SK-N-SH (cell line): ENCODE measurements at regions not wholly inside any gene's neighbourhood (a gene's known extent, or its start where the extent isn't known, plus 50 kb on each side); places are given as distances from the start of the nearest gene placed in this dataset.

Experiments used
- CTCF ChIA-PET: fragments of 300-600, 350-600 bp; formaldehyde crosslinking; extraction: SDS; loops from one replicate; lab custom pipeline; 2021; lab: Yijun Ruan, JAX
- POLR2A ChIA-PET: fragments of 350-600 bp; sonication (Branson Sonifier 250); formaldehyde crosslinking; extraction: SDS; loops from one replicate; lab custom pipeline; 2020; ENCODE audit warnings: antibody characterized with exemption, inconsistent platforms; lab: Yijun Ruan, JAX
- DNase-seq: peaks from one replicate; pipeline ENCODE4 v3.0.0; 2012
- H2AFZ ChIP-seq: fragments of 200-600 bp; sonication (generic); 2 replicates; pipeline ENCODE4 v1.8.1; 2016; ENCODE audit warnings: antibody characterized with exemption, mild to moderate bottlenecking, low read depth
- H3F3A ChIP-seq: fragments of 200-600 bp; sonication (generic); replicated peaks from 2 replicates; pipeline ENCODE3; 2016; ENCODE audit warnings: antibody characterized with exemption, mild to moderate bottlenecking; ENCODE audit not compliant: insufficient read depth
- H3K27ac ChIP-seq, 2 experiments: fragments of 200-500 bp in 1 of 2; fragments of 200-600 bp in 1 of 2; sonication (Bioruptor generic) in 1 of 2; sonication (generic), shearing (Covaris generic) in 1 of 2; 2 replicates each; pipeline versions ENCODE4 v1.5.1 to v1.6.1; 2014 to 2016; ENCODE audit warnings: low read depth in 2 of 2, inconsistent platforms in 1 of 2, low read length in 1 of 2, mild to moderate bottlenecking in 1 of 2, mixed read lengths in 1 of 2
- H3K27me3 ChIP-seq: fragments of 200-600 bp; sonication (generic), shearing (Covaris generic); 2 replicates; pipeline ENCODE4 v1.6.1; 2016; ENCODE audit warnings: mixed run types; ENCODE audit not compliant: insufficient read depth
- H3K36me3 ChIP-seq, 2 experiments: fragments of 200-500 bp in 1 of 2; fragments of 200-600 bp in 1 of 2; sonication (Bioruptor generic) in 1 of 2; sonication (generic) in 1 of 2; replicated peaks in 1 of 2; 2 replicates each; pipeline versions ENCODE3 to v1.5.1; 2014 to 2016; ENCODE audit warnings: low read length in 1 of 2, mild to moderate bottlenecking in 1 of 2; ENCODE audit not compliant: insufficient read depth in 2 of 2, control insufficient read depth in 1 of 2
- H3K4me1 ChIP-seq, 2 experiments: fragments of 200-500 bp in 1 of 2; fragments of 200-600 bp in 1 of 2; sonication (Bioruptor generic) in 1 of 2; sonication (generic), shearing (Covaris generic) in 1 of 2; 2 replicates each; pipeline versions ENCODE4 v1.5.1 to v1.6.1; 2014 to 2016; ENCODE audit warnings: low read depth in 1 of 2, low read length in 1 of 2, mixed run types in 1 of 2; ENCODE audit not compliant: insufficient read depth in 2 of 2, control insufficient read depth in 1 of 2
- H3K4me2 ChIP-seq: fragments of 200-600 bp; sonication (generic), shearing (Covaris generic); 2 replicates; pipeline ENCODE4 v1.6.1; 2017; ENCODE audit warnings: mixed run types
- H3K4me3 ChIP-seq, 2 experiments: fragments of 200-500 bp in 1 of 2; fragments of 200-600 bp in 1 of 2; sonication (Bioruptor generic) in 1 of 2; sonication (generic), shearing (Covaris generic) in 1 of 2; 2 replicates each; pipeline versions ENCODE4 v1.5.1 to v1.8.1; 2014 to 2016; ENCODE audit warnings: low read depth in 2 of 2, inconsistent platforms in 1 of 2, low read length in 1 of 2, mild to moderate bottlenecking in 1 of 2, mixed read lengths in 1 of 2, moderate library complexity in 1 of 2
- H3K79me2 ChIP-seq: fragments of 200-600 bp; sonication (generic); 2 replicates; pipeline ENCODE4 v1.8.1; 2017; ENCODE audit warnings: mild to moderate bottlenecking; ENCODE audit not compliant: insufficient read depth
- H3K9ac ChIP-seq: fragments of 200-600 bp; sonication (generic); 2 replicates; pipeline ENCODE4 v1.6.1; 2017; ENCODE audit warnings: mixed run types
- H3K9me2 ChIP-seq: fragments of 200-600 bp; sonication (generic); 2 replicates; pipeline ENCODE4 v1.6.1; 2017; ENCODE audit warnings: mixed run types
- H3K9me3 ChIP-seq: fragments of 200-600 bp; sonication (generic); 2 replicates; pipeline ENCODE4 v1.6.1; 2017; ENCODE audit warnings: mixed run types, mild to moderate bottlenecking, moderate library complexity
- H4K20me1 ChIP-seq: fragments of 200-600 bp; sonication (generic); 2 replicates; pipeline ENCODE4 v1.6.1; 2017; ENCODE audit warnings: mild to moderate bottlenecking, mixed run types; ENCODE audit not compliant: insufficient read depth
- CHD2 ChIP-seq: fragments of 150-350 bp; IDR thresholded peaks from 2 replicates; pipeline ENCODE4 v1.6.1; 2018; ENCODE audit warnings: low read length; ENCODE audit not compliant: partially characterized antibody
- ELF1 ChIP-seq: IDR thresholded peaks from 2 replicates; pipeline ENCODE4 v1.4.0; 2012
- EP300 ChIP-seq, 2 experiments: IDR thresholded peaks; 2 replicates each; pipeline versions ENCODE4 v1.4.0 to v1.6.1; 2012; ENCODE audit warnings: borderline replicate concordance in 1 of 2, low read depth in 1 of 2, low read length in 1 of 2
- FOSL2 ChIP-seq: IDR thresholded peaks from 2 replicates; pipeline ENCODE4 v1.4.0; 2012; ENCODE audit warnings: low read depth, mild to moderate bottlenecking, moderate library complexity, borderline replicate concordance
- FOXJ3 ChIP-seq: sonication (generic); formaldehyde crosslinking; IDR thresholded peaks from 2 replicates; pipeline ENCODE4 v1.5.1; 2020; ENCODE audit warnings: mild to moderate bottlenecking, missing genetic modification reagents
- GABPA ChIP-seq: IDR thresholded peaks from 2 replicates; pipeline ENCODE4 v1.4.0; 2012; ENCODE audit warnings: low read depth, mild to moderate bottlenecking
- JUND ChIP-seq: IDR thresholded peaks from 2 replicates; pipeline ENCODE4 v1.4.0; 2012
- NFIC ChIP-seq: IDR thresholded peaks from 2 replicates; pipeline ENCODE4 v1.4.0; 2012; ENCODE audit warnings: borderline replicate concordance
- POLR2AphosphoS5 ChIP-seq: IDR thresholded peaks from 2 replicates; pipeline ENCODE4 v1.6.1; 2012; ENCODE audit warnings: low read depth, low read length
- RAD21 ChIP-seq: IDR thresholded peaks from 2 replicates; pipeline ENCODE4 v1.6.1; 2012; ENCODE audit warnings: mild to moderate bottlenecking, low read length
- RCOR1 ChIP-seq: fragments of 150-350 bp; IDR thresholded peaks from 2 replicates; pipeline ENCODE4 v1.6.1; 2017; ENCODE audit warnings: antibody characterized with exemption, low read length
- RFX5 ChIP-seq: IDR thresholded peaks from 2 replicates; pipeline ENCODE4 v1.6.1; 2012; ENCODE audit warnings: mild to moderate bottlenecking, improper control_type of control experiment, low read length
- SIN3A ChIP-seq: IDR thresholded peaks from 2 replicates; pipeline ENCODE4 v1.6.1; 2012; ENCODE audit warnings: low read depth, mild to moderate bottlenecking, low read length, moderate library complexity, borderline replicate concordance
- WGBS: methylation state at CpG from one replicate; pipeline ENCODE4 v1.1.6; 2017; ENCODE audit warnings: low lambda C conversion rate; 5-methylcytosine and 5-hydroxymethylcytosine counted together
- TF ChIP-seq, protein P1 (sequence below): IDR thresholded peaks from 2 replicates; pipeline ENCODE4 v1.6.1; 2012; ENCODE audit warnings: mild to moderate bottlenecking, low read depth, low read length, moderate library complexity
- TF ChIP-seq, protein P2 (sequence below): fragments of 150-350 bp; IDR thresholded peaks from 2 replicates; pipeline ENCODE4 v1.6.1; 2016; ENCODE audit warnings: mild to moderate bottlenecking, low read depth, low read length
- TF ChIP-seq, protein P3 (sequence below): IDR thresholded peaks from 2 replicates; pipeline ENCODE4; 2012

DNA sequence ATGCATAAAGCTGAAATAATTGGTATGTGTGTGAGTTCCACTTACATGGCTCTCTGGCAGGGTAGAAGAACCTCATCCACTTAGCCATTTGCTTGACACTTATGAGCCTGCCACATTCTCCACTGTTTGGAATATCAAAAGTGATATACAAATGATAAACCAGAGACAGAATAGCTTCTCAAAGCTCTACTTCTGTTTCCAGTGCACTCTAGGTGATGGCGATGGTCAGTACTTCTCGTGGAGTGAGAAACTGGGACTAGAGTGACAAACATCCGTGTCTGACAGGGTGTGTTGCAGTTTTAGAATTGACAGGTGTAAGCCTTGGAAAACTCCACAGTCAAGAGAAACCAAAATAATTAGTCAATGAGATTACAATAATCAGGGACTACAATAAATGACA is 935.8 kb upstream of the TYRP1 start:
- Histone ChIP-seq H3K9me2 (no peaks in the 10 kb centered on the region), H2AFZ (no peak overlapping the region), H3K9me3 (no peaks in the 10 kb centered on the region), H3K27ac (no peak overlapping the region), H3K79me2 (no peaks in the 10 kb centered on the region), H4K20me1 (no peaks in the 10 kb centered on the region), H3K4me2 (no peak overlapping the region), H3K4me1 (no peaks in the 10 kb centered on the region), H3K9ac (no peak overlapping the region), H3K27me3 (no peaks in the 10 kb centered on the region), H3F3A (no peaks in the 10 kb centered on the region), H3K4me3 (no peak overlapping the region), H3K36me3 (no peaks in the 10 kb centered on the region)
- TF ChIP-seq SIN3A (no peak), FOXJ3 (CRISPR knock-in tag) (no peak), EP300 (IDR thresholded peaks at IDR 0.05; ENCODE audit: borderline replicate concordance in 1 of 2, low read depth in 1 of 2, low read length in 1 of 2) (no peak), FOSL2 (no peak), JUND (no peak), ELF1 (no peak), POLR2AphosphoS5 (no peak), RAD21 (no peak), CHD2 (no peak), NFIC (no peak), GABPA (no peak), RFX5 (no peak), RCOR1 (no peak)
- TF ChIP-seq, protein P1, sequence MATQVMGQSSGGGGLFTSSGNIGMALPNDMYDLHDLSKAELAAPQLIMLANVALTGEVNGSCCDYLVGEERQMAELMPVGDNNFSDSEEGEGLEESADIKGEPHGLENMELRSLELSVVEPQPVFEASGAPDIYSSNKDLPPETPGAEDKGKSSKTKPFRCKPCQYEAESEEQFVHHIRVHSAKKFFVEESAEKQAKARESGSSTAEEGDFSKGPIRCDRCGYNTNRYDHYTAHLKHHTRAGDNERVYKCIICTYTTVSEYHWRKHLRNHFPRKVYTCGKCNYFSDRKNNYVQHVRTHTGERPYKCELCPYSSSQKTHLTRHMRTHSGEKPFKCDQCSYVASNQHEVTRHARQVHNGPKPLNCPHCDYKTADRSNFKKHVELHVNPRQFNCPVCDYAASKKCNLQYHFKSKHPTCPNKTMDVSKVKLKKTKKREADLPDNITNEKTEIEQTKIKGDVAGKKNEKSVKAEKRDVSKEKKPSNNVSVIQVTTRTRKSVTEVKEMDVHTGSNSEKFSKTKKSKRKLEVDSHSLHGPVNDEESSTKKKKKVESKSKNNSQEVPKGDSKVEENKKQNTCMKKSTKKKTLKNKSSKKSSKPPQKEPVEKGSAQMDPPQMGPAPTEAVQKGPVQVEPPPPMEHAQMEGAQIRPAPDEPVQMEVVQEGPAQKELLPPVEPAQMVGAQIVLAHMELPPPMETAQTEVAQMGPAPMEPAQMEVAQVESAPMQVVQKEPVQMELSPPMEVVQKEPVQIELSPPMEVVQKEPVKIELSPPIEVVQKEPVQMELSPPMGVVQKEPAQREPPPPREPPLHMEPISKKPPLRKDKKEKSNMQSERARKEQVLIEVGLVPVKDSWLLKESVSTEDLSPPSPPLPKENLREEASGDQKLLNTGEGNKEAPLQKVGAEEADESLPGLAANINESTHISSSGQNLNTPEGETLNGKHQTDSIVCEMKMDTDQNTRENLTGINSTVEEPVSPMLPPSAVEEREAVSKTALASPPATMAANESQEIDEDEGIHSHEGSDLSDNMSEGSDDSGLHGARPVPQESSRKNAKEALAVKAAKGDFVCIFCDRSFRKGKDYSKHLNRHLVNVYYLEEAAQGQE: no peak
- TF ChIP-seq, protein P2, sequence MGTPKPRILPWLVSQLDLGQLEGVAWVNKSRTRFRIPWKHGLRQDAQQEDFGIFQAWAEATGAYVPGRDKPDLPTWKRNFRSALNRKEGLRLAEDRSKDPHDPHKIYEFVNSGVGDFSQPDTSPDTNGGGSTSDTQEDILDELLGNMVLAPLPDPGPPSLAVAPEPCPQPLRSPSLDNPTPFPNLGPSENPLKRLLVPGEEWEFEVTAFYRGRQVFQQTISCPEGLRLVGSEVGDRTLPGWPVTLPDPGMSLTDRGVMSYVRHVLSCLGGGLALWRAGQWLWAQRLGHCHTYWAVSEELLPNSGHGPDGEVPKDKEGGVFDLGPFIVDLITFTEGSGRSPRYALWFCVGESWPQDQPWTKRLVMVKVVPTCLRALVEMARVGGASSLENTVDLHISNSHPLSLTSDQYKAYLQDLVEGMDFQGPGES: no peak
- TF ChIP-seq, protein P3, sequence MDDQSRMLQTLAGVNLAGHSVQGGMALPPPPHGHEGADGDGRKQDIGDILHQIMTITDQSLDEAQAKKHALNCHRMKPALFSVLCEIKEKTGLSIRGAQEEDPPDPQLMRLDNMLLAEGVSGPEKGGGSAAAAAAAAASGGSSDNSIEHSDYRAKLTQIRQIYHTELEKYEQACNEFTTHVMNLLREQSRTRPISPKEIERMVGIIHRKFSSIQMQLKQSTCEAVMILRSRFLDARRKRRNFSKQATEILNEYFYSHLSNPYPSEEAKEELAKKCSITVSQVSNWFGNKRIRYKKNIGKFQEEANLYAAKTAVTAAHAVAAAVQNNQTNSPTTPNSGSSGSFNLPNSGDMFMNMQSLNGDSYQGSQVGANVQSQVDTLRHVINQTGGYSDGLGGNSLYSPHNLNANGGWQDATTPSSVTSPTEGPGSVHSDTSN: no peak
- DNase-seq: no peak
- POLR2A ChIA-PET: no interaction called here
- CTCF ChIA-PET: no interaction called here
- WGBS: 31% methylated on average over 3 of the region's 3 CpGs
